NCI-H460 (cell line): ENCODE measurements at regions not wholly inside any gene's neighbourhood (a gene's known extent, or its start where the extent isn't known, plus 50 kb on each side); places are given as distances from the start of the nearest gene placed in this dataset.
"Not testable (repeated sequence)": the region's sequence is repeated elsewhere in the genome, so short reads cannot be mapped to it uniquely, and the experiment has no call there.

ENCODE experiments used
- DNase-seq: peaks from one replicate; pipeline ENCODE4 v3.0.0-alpha.2; 2016; ENCODE audit warnings: low read depth; ENCODE audit errors: extremely low read depth

DNA sequence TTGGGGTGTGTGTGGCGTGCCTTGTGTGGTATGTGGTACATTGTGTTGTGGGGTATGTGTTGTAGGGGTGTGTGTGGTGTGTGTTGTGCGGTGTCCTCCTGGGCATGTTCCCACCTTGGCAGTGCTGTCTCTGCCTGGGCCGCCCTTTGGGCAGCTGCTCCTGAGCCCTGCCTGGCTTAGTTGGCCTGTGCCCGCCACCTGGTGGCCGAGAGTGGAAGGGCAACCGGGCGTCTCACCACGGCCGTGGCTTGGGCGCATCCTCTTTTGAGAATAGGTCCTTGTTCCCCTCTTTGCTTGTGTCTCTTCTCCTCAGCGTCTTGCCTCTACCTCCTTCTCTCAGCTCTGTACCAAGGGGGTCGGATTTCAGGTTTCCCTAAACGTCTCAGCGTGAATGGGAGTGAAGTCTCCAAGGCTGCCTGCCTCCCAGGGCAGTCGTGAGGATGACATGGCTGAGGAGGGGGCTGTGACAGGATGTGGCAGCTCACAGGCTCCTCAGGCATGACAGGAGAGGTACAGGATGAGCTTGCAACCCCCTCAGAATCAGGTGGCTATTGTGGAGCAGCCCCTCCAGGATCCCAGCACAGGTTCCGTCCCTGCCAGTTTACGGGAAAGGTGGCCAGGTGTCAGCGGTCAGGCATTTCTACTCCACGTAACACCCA is 98.4 kb upstream of the PODXL start:
- DNase-seq = peak; percentile 68

DNA sequence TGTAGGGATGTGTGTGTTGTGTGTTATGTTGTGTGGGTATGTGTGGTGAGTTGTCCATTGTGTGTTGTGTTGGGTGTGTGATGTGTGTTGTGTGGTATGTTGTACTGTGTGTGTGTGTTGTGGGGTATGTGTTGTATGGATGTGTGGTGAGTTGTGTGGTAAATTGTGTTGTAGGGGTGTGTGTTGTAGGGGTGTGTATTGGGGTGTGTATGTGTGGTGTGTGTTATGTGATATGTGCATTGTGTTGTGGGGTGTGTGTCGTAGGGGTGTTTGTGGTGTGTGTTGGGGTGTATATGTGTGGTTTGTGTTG is 97.8 kb upstream of the PODXL start:
- no peak for DNase-seq

DNA sequence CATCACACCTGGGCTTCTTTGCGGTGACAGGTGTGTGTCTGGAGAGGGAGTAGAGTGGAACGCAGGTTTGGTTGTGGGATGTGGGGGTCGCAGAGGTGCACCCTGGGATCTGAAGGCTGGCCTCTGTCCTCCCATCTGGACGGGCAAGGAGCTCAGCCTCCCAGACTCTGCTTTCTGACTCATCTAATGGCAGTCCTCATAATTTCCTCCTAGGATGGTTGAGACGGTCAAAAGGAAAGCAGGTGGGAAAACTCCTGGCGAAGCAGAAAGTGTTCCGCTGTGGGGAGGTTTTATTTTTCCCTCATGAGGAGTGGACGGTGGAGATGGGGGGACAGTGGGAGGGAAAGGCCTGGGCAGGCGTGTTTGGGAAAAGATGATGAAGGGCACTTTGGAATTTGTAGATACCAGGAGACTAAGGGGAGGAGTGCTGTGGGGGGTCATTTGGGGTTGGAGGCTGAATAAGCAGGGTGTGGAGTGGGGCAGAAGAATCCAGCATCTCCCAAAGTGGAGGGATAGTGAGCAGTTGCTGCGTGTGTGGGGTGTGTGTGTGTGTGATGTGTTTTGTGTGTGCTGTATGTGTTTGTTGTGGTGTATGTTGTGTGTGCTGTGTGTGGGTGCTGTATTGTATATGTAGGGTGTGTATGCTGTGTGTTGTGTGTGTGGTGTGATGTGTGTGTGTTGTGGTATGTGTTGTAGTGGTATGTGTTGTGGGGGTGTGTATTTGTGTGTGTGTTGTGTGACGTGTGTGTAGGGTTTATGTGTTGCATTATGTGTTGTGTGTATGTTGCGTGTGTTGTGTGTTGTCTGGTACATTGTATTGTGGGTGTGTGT is 97.2 kb upstream of the PODXL start:
- no peak for DNase-seq

- DNase-seq = no peak
These were observed 96.5 kb upstream of the PODXL start for GRCh38 chr7:131652934-131653333.

- no peak for DNase-seq
These were observed 95.8 kb upstream of the PODXL start for GRCh38 chr7:131652194-131652593.

- no peak for DNase-seq
These were observed 93.5 kb upstream of the PODXL start for GRCh38 chr7:131649879-131650278.

GRCh38 chr7:131649003-131649541 is 92.6 kb upstream of the PODXL start:
- DNase-seq = no peak

- no peak for DNase-seq
These were observed 92.1 kb upstream of the PODXL start for GRCh38 chr7:131648491-131648890.

GRCh38 chr7:131646203-131646602 is 89.8 kb upstream of the PODXL start:
- DNase-seq = no peak

DNA sequence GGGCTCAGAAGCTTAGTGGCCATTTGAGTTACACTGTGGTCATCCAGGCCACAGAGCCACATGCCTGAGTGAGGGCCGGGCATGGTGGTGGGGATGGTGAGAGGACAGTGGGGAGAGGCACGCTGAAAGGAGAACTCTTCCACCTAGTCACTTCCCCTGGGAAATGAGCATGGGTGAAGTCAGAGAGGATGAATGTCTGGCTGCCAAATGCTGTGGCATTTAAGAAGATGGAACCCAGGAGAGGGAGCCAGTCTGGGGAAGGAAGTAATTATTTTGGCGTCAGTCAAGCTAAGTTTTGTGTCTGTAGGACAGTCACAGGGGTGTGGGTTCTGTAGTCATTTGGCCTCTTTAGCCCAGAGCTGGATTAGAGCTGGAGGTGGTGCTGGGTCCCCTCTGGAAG is 86.0 kb upstream of the PODXL start:
- DNase-seq = no peak

GRCh38 chr7:131640686-131641085 is 84.3 kb upstream of the PODXL start:
- DNase-seq = no peak

DNA sequence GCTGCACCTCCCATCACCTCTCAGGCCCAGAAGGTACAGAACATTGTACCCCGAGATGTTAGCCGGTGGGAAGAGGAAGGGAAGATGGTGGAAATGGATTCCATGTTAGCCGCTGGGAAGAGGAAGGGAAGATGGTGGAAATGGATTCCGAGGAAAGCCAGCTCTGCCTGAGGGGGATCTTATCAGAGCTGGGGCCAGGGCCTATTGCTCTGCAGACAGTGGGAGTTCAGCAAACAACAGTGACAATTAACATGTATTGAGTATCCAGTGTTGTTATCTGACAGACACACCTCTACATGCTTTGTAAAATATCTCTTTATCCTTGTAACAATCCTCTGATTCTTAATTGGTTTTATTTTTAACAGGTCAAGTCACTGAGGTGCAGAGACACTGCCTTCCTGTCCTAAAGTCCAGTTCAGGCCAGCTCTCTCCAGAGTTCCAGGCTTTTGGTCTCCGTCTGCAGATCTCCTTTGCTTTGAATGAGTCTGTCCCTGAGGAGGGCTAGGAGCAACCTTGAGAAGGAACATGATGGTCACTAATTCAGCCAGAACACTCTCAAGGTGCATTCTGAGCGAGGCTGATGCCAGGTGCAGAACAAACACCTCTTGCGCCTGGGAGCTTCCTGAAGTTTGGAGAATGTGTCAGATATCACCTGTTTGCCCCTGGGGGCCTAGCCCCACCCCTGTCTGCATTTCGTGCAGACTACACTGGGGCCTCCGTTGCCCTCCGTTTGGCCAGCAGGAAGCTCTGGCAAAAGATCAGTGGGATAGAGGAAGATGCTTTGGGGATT is 82.4 kb upstream of the PODXL start:
- DNase-seq = no peak

GRCh38 chr7:131637859-131638258 is 81.4 kb upstream of the PODXL start:
- DNase-seq = no peak

DNA sequence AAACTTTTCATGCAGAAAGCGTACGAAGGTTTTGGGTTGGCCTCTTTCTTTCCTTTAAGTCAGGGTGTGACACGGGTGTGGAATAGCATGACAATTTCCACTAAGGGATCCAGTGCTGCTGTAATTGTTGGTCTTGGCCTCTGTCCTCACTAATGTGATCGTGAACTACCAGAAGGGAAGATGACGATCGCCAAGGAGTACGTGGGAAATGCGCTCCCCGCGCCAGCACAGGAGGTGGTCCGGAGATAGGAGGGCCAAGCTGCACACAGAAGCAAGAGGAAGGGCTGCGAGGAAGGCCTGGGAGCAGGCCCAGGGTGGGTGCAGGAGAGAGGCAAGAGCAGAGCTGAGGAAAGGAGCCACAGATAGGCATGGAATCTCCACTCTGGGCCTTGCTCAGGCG is 79.7 kb upstream of the PODXL start:
- no peak for DNase-seq

GRCh38 chr7:131634197-131634596 is 77.8 kb upstream of the PODXL start:
- not testable (repeated sequence) for DNase-seq

- DNase-seq = no peak
These were observed 77.0 kb upstream of the PODXL start for GRCh38 chr7:131633342-131633843.

DNA sequence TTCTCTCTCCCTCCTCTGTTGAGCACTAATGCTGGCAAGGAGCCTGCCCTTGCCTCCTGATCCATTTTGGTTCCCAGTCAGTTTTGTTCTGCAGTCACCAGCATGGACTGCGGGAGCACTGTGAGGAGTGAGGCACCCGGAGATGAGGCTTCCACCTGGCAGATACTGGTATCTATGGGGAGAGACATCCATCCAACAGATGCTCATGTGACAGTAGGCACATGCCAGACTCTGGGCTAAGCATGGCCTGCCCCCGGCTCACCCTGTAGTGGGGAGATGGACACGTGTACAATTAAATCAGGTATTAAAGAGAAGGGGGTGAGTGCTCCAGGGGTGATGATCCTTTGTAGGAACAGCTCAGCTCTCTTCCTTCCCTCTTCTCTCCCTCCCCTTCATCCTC is 74.0 kb upstream of the PODXL start:
- DNase-seq = no peak

GRCh38 chr7:131629217-131629882 is 72.9 kb upstream of the PODXL start:
- no peak for DNase-seq

GRCh38 chr7:131628634-131629033 is 72.2 kb upstream of the PODXL start:
- DNase-seq = no peak

- no peak for DNase-seq
These were observed 71.3 kb upstream of the PODXL start for GRCh38 chr7:131627735-131628190.

- no peak for DNase-seq
These were observed 70.2 kb upstream of the PODXL start for GRCh38 chr7:131626643-131627042.
